Lower leg skin (tissue), 4 donors: ENCODE measurements at regions not wholly inside any gene's neighbourhood (a gene's known extent, or its start where the extent isn't known, plus 50 kb on each side); places are given as distances from the start of the nearest gene placed in this dataset.

Source experiments
- DNase-seq, 2 donors: peaks; one replicate each; pipeline ENCODE4 v3.0.0-alpha.2; 2019; ENCODE audit warnings: low spot score in 2 of 2
- H3K4me3 ChIP-seq: fragments of 200-600 bp; sonication (generic); 2 replicates; pipeline ENCODE4 v1.5.1; 2017; ENCODE audit warnings: mild to moderate bottlenecking, low read depth; ENCODE audit not compliant: poor library complexity, severe bottlenecking
- CTCF ChIP-seq, 3 donors: fragments of 450-650 bp; IDR thresholded peaks; one replicate each; pipeline ENCODE4 v1.5.1; 2016; ENCODE audit warnings: antibody characterized with exemption in 3 of 3, mild to moderate bottlenecking in 3 of 3, moderate library complexity in 2 of 3
- POLR2A ChIP-seq, 2 donors: fragments of 450-650 bp; IDR thresholded peaks; one replicate each; pipeline ENCODE4 v1.6.1; 2016 to 2017; ENCODE audit warnings: antibody characterized with exemption in 2 of 2, mild to moderate bottlenecking in 1 of 2, moderate library complexity in 1 of 2
- WGBS, 2 donors: methylation state at CpG; one replicate each; pipeline ENCODE4 v1.1.5; 2018; 5-methylcytosine and 5-hydroxymethylcytosine counted together
- intact Hi-C: fragments of 100-400 bp; cut with DNase I; formaldehyde crosslinking; loops from one replicate; pipeline ENCODE4 v1.15.0; 2023; ENCODE audit warnings: low total_unique reads

GRCh38 chr20:48298851-48299484 is 513.7 kb upstream of the SULF2 start:
- WGBS, 2 donors: 30 to 32% methylated on average over 7 of the region's 7 CpGs
- DNase-seq: peak in 1 of 2 donors; percentile 68
- TF ChIP-seq POLR2A (IDR thresholded peaks at IDR 0.05) (no peak), CTCF (IDR thresholded peaks at IDR 0.05) (no peak)
- intact Hi-C loops: no loop called here
- H3K4me3 ChIP-seq: no peak overlapping the region

GRCh38 chr20:48298433-48298832 is 513.2 kb upstream of the SULF2 start:
- intact Hi-C loops: no loop called here
- no peak overlapping the region for H3K4me3 ChIP-seq
- TF ChIP-seq POLR2A (IDR thresholded peaks at IDR 0.05) (no peak), CTCF (IDR thresholded peaks at IDR 0.05) (no peak)
- no peak for DNase-seq

- WGBS, 2 donors: 38 to 56% methylated on average over 6 of the region's 6 CpGs
- no peak overlapping the region for H3K4me3 ChIP-seq
- intact Hi-C loops: no loop called here
- no peak for TF ChIP-seq POLR2A (IDR thresholded peaks at IDR 0.05)
- TF ChIP-seq CTCF (IDR thresholded peaks at IDR 0.05): no peak
- DNase-seq: no peak
Observed at GRCh38 chr20:48295966-48296421, 510.7 kb upstream of the SULF2 start.

- intact Hi-C loops: no loop called here
- no peak for DNase-seq
- 13 to 30% methylated on average over 5 of the region's 5 CpGs for WGBS, 2 donors
- no peak for TF ChIP-seq CTCF (IDR thresholded peaks at IDR 0.05)
- no peak for TF ChIP-seq POLR2A (IDR thresholded peaks at IDR 0.05)
- H3K4me3 ChIP-seq: no peak overlapping the region
Observed at GRCh38 chr20:48295445-48295903, 510.2 kb upstream of the SULF2 start.

- no peak for DNase-seq
- no peak for TF ChIP-seq CTCF (IDR thresholded peaks at IDR 0.05)
- H3K4me3 ChIP-seq: no peak overlapping the region
- intact Hi-C loops: no loop called here
- WGBS, 2 donors: 66 to 75% methylated on average over 5 of the region's 5 CpGs
Observed at GRCh38 chr20:48294942-48295341, 509.7 kb upstream of the SULF2 start.

- 77 to 86% methylated on average over 5 of the region's 5 CpGs for WGBS, 2 donors
- DNase-seq: no peak
- TF ChIP-seq POLR2A (IDR thresholded peaks at IDR 0.05): no peak
- no peak overlapping the region for H3K4me3 ChIP-seq
- intact Hi-C loops: no loop called here
Observed at GRCh38 chr20:48294196-48294595, 508.9 kb upstream of the SULF2 start.
